CD4-positive, alpha-beta T cell treated with Interferon alpha-2 for 1 hour (primary cell): ENCODE measurements at regions not wholly inside any gene's neighbourhood (a gene's known extent, or its start where the extent isn't known, plus 50 kb on each side); places are given as distances from the start of the nearest gene placed in this dataset.
"Not testable (repeated sequence)": the region's sequence is repeated elsewhere in the genome, so short reads cannot be mapped to it uniquely, and the experiment has no call there.

Experiments
- DNase-seq, 2 donors: peaks; one replicate each; pipeline ENCODE4 v3.0.0-alpha.2; 2020 to 2022

- DNase-seq = not testable (repeated sequence)
These were observed 167.6 kb downstream of the CXXC4 start for GRCh38 chr4:104326991-104327694.

- no peak for DNase-seq
These were observed 192.0 kb downstream of the CXXC4 start for GRCh38 chr4:104302731-104303130.

GRCh38 chr4:104294811-104295210, 199.9 kb downstream of the CXXC4 start:
- no peak for DNase-seq

- no peak for DNase-seq
These were observed 207.8 kb downstream of the CXXC4 start for GRCh38 chr4:104286867-104287266.

- DNase-seq = no peak
These were observed 211.4 kb downstream of the CXXC4 start for GRCh38 chr4:104283303-104283702.

GRCh38 chr4:104279744-104280143, 214.9 kb downstream of the CXXC4 start:
- DNase-seq = no peak

- no peak for DNase-seq
These were observed 221.7 kb downstream of the CXXC4 start for GRCh38 chr4:104272966-104273365.

GRCh38 chr4:104269603-104270002, 225.1 kb downstream of the CXXC4 start:
- not testable (repeated sequence) for DNase-seq

GRCh38 chr4:104263100-104263499, 231.6 kb downstream of the CXXC4 start:
- DNase-seq = no peak

- no peak for DNase-seq
These were observed 232.0 kb downstream of the CXXC4 start for GRCh38 chr4:104262678-104263077.

GRCh38 chr4:104248726-104249125, 246.0 kb downstream of the CXXC4 start:
- no peak for DNase-seq

- no peak for DNase-seq
These were observed 258.7 kb downstream of the CXXC4 start for GRCh38 chr4:104235967-104236366.

GRCh38 chr4:104217526-104217925, 277.2 kb downstream of the CXXC4 start:
- DNase-seq = no peak

- no peak for DNase-seq
These were observed 283.0 kb downstream of the CXXC4 start for GRCh38 chr4:104211657-104212056.

GRCh38 chr4:104210420-104210819, 284.3 kb downstream of the CXXC4 start:
- no peak for DNase-seq

- DNase-seq = no peak
These were observed 287.9 kb downstream of the CXXC4 start for GRCh38 chr4:104206784-104207183.

- DNase-seq = no peak
These were observed 289.6 kb downstream of the CXXC4 start for GRCh38 chr4:104205116-104205515.

- DNase-seq = no peak
These were observed 306.4 kb downstream of the CXXC4 start for GRCh38 chr4:104188301-104188700.

- DNase-seq = no peak
These were observed 325.3 kb downstream of the CXXC4 start for GRCh38 chr4:104169437-104169836.

GRCh38 chr4:104166749-104167148, 327.9 kb downstream of the CXXC4 start:
- DNase-seq = no peak

- DNase-seq = no peak
These were observed 330.9 kb downstream of the CXXC4 start for GRCh38 chr4:104163820-104164219.

- DNase-seq = no peak
These were observed 348.6 kb downstream of the CXXC4 start for GRCh38 chr4:104146048-104146447.

GRCh38 chr4:104138116-104138515, 356.6 kb downstream of the CXXC4 start:
- DNase-seq = no peak

GRCh38 chr4:104129243-104129642, 365.5 kb downstream of the CXXC4 start:
- DNase-seq = no peak

- no peak for DNase-seq
These were observed 365.9 kb downstream of the CXXC4 start for GRCh38 chr4:104128850-104129213.
